ENCODE measurements at regions not wholly inside any gene's neighbourhood (a gene's known extent, or its start where the extent isn't known, plus 50 kb on each side); places are given as distances from the start of the nearest gene placed in this dataset.
"Not testable (repeated sequence)": the region's sequence is repeated elsewhere in the genome, so short reads cannot be mapped to it uniquely, and the experiment has no call there.

DNA sequence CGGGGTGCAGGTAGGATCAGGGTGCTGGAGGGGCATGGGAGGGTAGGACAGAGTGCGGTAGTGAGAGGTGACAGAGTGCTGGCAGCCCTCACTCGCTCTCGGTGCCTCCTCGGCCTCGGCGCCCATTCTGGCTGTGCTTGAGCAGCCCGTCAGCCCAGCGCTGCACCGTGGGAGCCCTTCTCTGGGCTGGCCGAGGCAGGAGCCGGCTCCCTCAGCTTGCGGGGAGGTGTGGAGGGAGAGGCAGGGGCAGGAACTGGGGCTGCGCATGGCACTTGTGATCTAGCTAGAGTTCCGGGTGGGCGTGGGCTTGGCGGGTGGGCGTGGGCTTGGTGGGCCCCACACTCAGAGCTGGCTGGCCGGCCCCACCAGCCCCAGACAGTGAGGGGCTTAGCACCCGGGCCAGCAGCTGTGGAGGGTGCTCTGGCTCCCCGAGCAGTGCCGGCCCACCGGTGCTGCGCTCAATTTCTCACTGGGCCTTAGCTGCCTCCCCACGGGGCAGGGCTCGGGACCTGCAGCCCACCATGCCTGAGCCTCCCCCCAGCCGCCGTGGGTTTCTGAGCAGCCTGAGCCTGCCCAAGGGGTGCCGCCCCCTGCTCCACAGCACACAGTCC lies 112.8 kb upstream of the DUSP22 start:
- FAIRE-seq (no peak), DNase-seq (ENCODE audit: insufficient read length, low spot score) (no peak)

DNA sequence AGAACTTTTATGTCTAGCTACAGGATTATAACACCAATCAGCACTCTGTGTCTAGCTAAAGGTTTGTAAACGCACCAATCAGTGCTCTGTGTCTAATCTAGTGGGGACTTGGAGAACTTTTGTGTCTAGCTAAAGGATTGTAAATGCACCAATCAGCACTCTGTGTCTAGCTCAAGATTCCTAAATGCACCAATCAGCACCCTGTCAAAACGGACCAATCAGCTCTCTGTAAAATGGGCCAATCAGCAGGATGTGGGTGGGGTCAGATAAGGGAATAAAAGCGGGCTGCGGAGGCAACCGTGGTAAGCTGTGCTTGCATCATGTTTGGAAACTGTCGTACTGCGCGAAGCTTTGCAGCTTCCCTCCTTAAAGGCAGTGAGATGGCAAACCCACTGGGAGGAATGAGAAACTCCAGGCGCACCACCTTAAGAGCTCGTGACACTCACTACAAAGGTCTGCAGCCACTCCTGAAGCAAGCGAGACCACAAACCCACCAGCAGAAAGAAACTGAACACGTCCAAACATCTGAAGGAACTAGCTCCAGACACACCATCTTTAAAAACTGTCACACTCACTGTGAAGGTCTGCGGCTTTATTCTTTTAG lies 112.1 kb upstream of the DUSP22 start:
- DNase-seq (ENCODE audit: insufficient read length, low spot score), result not testable (repeated sequence)
- peak; percentile 76 for FAIRE-seq

DNA sequence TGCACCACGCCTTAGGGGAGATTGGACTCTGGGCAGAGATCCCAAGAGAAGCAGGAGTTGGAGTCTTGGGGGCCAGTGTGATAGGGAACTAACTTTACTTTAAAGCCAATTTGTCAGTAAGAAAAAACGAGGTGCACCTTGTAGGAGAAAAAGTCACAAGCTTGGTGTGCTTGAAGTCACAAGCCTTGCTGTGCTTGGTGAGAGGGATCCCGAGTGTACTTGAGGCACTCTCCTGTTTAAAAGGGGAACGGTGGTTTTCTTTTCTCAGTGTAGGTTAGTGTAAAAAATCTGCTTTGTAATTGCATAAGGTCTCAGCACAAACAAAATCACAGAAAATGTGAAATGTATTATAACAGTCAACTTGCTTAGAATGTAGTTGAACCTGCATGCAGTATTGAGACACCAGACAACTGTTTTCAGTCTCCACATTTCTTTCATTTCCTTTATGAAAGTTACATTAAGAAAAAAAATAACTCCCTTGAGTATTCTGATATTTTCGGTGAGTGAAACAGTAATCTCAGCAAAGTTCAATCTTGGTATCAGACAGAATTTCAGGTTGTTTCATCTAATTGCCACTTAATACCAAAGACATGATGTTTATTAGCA lies 111.1 kb upstream of the DUSP22 start:
- DNase-seq (ENCODE audit: insufficient read length, low spot score) (peak; percentile 34), FAIRE-seq (peak; percentile 92)

DNA sequence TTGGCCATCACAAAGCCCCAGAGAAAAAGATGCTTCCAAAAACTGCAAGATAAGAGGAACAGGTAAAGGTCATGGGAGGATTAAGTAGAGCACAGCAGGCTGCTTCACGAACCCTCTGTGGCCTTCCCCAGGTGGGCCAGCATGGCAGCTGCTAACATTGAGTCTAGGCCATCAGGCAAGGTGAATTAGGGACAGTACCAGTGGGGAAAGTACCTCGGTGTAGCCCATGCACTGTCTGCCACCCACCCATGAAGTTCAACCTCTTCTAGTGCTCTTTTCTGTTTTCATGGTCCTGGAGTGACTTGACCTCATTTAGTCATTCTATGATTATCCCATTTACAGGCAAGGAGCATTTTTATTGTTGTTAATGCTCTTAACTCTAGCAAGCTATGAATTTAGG lies 108.6 kb upstream of the DUSP22 start:
- FAIRE-seq (peak; percentile 71), DNase-seq (ENCODE audit: insufficient read length, low spot score) (no peak)

DNA sequence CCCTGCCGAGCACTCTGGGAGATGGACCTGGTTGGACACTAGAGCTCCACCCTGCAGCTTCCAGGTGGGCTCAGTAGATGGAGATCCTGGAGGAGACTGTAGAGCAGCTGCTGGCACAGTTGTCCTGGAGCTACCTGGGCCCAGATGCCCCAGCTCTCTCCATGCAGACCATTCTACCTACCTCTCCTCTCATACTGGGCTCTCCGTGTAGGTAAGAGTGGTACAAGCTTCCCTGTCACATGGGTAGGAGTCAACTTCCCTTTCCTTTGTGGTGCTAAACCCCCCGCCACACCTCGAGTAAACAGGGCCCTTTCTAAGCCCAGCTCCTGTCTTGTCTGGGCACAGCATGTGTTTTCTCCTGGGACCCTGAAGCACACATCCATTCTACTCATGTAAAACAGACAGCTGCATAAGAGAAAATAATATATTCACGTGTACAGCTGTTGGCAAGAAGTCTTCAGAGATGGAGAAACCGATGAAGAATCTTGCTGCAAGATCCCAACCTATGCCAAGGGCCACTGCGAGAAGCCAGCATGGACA lies 108.1 kb upstream of the DUSP22 start:
- FAIRE-seq, result no peak
- no peak for DNase-seq (ENCODE audit: insufficient read length, low spot score)

DNA sequence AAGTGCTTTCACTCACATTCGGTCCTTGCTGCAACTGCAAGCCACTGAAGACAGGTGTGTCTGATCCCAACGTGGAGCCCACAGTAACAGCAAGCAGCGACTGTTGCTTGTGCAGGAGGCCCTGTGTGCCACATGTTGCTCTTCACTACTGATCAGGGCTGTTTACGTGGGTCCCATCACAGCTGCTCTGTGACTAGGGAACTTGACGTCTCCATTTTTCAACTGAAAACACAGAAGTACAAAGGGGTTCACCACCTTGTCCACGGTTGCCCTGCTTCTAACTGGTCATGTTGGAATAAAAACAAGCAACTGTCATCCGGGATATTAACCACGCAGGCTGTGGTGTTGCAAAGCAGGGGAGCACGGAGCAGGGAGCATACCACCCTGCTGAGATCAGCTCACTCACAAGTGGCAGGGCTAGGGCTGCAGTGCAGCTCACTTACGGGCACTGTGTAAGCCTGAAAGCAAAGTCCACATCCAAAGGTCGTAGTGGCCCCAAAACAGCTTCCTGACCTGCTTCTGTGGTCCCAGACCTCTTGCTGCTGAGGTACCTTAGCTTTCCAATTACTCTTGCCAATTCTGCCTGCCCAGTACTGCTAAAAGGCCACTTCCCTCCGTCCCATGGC lies 105.8 kb upstream of the DUSP22 start:
- DNase-seq (ENCODE audit: insufficient read length, low spot score) (no peak), FAIRE-seq (no peak)

DNA sequence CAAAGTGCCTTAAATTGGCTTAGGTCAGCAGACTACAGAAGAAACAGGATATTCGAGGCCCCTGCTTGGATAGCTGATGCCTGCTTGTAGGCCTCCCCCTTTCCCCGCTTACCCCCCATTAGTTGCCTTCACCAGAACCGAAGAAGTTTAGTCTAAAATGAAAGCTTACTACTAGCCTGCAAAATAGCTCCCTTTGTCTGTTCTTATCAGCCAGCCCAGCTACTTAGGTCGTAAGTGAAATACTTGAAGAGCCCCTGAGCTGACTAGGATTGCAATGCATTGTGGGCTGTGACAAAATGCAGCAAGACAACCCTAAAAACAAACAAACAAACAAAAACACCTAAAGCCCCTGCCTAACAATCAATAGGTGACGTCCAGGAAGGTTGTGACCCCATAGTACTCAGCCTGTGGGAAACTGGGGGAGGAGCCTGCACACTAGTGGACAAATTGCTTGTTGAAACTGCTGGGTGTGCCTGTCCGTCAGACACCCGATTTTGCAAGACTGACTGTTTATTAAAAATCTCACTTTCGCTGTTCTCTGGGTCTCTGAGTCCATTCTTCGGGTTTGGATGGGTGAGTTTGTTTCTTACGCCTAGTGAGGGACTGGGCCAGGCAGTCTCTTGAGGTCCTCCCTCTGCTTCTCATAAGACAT lies 105.0 kb upstream of the DUSP22 start:
- DNase-seq (ENCODE audit: insufficient read length, low spot score) (no peak), FAIRE-seq (peak; percentile 65)

DNA sequence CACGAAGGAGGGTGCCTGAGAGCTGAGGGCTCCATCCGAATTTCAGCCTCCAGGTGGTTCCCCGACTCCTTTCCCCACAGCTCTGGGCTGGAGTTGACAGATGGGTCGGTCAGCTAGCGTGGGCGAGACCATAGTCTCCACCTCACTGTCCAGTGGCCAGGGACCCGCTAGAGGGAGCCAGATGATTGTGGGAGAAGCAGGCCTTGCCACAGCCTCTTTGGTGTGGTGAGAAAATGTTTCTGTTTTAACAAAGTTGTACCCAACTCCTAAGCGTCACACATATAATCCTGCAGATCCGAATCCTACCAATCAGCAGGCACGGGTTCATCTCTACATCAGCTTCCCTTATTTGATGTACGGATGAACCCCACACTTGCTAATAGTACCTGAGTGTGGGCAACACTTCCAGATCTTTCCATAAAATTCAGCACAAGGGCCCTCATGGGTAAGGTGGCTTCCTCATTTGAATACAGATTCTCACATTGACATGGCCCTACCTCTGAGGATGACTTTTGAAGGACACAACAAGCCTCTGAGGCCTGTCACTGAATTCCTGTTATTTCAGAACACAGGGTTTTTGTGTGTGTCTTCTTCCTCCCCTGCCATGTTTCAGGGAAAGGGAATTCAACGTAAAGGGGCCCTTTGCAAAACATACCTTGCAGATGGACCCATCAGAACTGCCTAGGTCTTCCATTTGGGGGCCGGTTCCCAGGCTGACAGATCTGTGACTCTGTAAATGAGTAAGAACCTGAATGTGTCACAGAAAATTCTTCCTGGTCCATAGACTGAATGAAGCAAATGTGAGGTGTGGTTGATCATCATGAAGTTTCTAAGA lies 103.2 kb upstream of the DUSP22 start:
- DNase-seq (ENCODE audit: insufficient read length, low spot score) (peak; percentile 46), FAIRE-seq (peak; percentile 89)

DNA sequence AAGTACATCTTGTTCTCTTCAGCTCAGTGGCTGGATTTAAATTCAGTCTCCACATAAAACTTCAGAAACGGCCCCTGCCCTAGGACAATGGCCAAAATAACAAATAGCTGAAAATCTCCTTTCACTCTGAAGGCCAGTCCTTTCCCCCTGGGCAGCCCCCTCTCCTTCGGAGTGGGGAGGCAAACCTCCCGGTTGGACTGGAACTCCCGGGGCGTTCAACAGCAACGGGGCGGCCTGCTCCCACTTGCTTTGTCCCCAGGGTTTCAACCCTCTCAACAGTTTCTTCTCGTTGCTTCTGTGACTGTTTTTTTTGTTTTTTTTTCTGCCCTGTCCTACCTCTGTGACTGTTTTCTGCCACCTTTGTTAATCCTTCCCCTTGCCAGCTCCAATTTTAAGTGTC lies 102.6 kb upstream of the DUSP22 start:
- no peak for FAIRE-seq

DNA sequence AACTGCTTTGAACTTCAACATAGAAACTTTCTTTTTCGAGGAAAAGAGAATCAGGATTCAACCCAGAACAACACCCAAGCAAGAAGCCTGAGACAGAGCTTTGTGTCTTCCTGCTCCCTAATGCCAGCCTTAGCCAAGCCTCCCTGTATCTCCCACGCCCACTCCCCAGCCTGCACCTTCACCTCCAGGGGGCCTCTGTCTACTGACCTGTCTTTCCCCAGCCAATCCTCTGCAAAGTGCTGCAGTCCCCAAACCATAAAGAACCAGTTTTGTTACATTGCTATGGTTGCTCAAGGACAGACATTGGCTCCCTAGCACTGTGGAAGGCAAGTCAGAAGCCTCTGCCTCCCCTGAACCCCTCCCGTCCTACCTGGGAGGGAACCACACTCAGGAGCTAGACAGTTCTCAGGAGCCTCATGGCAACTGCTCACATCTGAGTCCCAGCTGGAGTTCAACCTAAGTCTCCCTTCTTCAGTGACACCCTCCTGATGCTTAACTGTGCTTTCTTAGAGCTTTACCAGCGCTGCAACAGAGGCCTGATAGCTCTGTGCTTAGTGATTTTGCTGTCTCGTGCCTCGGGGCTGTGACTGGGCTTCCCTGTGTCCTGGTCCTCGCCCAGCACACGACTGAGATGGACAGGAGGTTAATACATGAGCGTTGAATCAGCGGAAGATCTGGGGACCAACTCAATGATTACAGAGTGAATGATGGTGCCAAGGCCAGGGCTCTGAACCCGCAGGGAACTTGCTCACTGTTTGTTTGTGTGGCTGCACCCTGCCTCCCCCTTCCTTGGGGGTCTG lies 101.5 kb upstream of the DUSP22 start:
- FAIRE-seq, result peak; percentile 49

More for the DNA sequence above, 102.6 kb upstream of the DUSP22 start:
- DNase-seq (ENCODE audit: insufficient read length, low spot score), result no peak

DNA sequence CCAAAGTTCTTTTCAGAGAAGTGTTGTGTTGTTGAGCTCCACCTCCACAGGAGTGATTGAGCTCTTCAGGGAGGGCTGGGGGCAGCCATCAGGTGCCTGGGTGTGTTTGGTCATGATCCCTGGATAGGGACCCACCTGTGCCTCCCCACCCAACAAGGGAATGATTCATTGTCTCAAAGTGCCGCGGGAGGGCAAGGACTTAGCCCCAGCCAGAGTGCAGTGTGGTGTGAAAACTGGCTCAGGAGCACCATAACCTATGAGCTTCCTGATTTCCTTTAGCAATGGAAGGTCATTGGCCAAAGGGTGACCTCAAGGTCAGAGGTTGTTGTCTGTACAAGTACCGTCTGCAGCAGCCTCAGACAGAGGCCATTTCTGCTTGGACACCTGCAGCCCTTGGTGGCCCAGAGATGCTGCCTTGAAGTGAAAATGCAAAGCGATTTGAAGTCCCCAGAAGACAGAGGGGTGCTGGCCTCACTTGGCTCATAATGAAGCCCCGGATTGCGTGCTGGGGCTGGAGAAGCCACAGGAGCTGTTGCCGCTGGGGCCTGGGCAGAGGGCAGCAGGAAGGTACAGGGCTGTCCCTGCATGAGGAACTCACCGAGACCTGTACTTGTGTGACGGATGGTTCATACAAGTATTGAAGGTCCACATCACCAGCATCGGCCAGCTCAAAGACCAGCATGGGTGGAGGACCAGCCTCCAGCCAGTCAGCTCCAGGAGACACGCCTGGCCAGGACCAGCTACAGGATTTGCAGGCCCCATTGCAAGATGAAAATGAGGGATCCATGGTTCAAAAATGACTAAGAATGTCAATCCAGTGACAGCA lies 100.6 kb upstream of the DUSP22 start:
- FAIRE-seq (no peak), DNase-seq (ENCODE audit: insufficient read length, low spot score) (no peak)

More for the DNA sequence above, 101.5 kb upstream of the DUSP22 start:
- no peak for DNase-seq (ENCODE audit: insufficient read length, low spot score)

DNA sequence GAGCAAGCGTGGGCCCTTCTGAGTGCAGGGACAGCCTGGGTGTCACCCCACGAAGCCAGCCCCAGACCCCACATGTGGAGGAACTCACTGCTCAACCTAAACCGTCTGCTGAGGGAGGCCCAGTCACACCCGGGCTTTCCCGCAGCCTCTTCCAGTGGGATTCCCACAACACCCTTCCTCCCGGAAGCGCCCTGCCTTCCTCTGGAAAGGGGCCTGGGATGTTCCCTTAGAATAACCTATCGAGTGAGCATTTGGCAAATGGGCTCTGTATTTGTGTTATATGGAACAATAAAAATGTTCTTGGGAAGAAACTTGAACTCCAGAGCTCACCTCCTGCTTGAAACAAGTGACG lies 100.0 kb upstream of the DUSP22 start:
- no peak for FAIRE-seq
- DNase-seq (ENCODE audit: insufficient read length, low spot score), result no peak

DNA sequence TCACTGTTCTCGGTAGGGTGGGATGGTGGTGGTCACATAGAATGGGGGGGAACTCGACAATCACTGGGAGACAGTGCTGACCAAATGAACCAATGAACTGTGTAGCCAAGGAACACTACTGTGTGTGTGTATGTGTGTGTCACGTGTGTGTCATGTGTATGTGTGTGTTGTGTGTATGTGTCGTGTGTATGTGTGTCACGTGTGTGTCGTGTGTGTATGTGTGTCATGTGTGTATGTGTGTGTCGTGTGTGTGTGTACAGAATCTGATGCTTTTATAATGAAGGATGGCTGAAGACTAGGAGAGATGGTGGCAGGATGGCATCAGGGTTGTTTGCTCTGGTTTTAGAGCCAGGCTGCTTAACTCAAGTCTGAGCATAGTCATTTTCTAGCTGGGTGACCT lies 99.1 kb upstream of the DUSP22 start:
- DNase-seq (ENCODE audit: insufficient read length, low spot score), result no peak
- no peak for FAIRE-seq

DNA sequence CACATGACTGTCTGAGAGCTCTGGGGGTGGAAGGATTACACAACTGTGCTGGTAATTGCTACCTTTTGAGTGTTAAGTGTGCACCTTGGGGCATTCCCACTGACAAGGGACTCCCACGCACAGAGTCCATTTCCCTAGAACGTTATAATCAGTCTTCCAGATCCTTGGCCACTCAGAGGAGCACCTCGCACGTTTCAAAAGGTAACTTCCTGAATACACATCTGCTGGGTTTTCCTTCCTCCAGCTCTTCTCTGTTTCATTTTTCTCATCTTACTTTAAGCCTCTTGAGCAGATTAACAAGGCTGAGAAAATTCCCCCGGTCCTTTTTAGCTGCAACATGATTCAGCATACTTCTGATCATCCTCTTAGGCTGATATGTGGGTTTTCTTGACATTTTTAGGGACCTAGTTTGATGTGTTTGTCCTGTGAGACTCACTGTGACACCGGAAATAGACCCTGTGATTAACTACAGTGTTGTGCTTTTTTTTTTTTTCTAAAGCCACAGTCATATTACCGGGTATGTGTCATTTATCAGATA lies 98.4 kb upstream of the DUSP22 start:
- FAIRE-seq (peak; percentile 85), DNase-seq (ENCODE audit: insufficient read length, low spot score) (no peak)

DNA sequence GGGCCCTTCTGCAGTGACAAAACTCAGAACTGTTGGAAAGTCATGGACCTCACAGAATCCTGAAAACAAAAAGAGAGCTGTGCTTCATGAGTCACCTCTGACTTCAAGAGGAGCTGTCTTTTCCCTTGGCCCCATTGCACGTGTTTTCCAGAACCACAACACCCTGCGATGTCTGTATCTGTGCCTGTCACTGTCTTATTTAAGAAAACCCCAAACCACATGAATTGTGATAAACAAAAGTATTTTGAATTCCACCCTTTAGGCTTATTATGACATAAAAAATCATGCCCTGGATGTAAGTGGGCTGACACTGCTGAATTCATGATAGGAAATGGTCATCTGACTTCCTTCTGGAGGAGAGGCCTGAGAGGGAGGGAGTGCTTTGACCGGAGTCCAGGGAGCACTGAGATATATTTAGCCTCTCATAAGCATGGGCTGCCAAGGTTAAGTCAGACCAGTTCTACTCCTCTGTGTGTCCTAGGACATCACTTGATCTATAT lies 96.4 kb upstream of the DUSP22 start:
- FAIRE-seq, result peak; percentile 37
- no peak for DNase-seq (ENCODE audit: insufficient read length, low spot score)

DNA sequence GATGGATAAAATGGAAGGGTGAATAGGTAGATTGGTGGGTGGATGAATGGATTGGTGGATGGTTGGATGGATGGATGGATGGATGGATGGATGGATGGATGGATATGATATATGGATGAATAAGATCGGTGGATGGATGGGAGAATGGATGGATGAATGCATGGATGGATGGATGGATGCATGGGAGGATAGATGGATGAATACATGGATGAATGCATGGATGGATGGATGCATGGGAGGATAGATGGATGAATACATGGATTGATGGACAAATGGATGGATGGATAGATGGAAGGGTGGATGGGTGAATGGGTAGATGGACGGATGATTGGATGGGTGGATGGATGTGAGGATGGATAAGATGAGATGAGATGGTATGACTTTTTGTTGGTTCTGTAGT lies 95.7 kb upstream of the DUSP22 start:
- DNase-seq (ENCODE audit: insufficient read length, low spot score), result no peak
- no peak for FAIRE-seq

DNA sequence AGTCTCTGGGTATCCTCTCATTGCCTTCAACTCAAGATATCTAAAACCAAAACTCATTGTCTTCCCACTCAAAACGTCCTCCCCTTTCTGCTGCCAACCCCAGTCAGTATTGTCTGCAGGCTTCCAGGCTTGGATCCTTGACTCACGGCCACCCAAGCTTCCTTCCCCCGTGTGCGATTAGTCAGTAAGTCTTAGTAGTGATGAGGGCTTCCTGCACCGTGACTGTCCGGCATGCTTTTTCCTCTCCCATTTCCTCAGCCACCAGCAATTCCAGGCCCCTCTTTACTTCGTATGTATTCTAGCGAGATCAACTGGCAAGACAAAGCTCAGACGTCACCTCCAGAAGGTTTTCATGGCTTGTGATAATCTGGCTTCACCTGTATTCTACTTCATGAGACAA lies 88.6 kb upstream of the DUSP22 start:
- FAIRE-seq, result no peak

DNA sequence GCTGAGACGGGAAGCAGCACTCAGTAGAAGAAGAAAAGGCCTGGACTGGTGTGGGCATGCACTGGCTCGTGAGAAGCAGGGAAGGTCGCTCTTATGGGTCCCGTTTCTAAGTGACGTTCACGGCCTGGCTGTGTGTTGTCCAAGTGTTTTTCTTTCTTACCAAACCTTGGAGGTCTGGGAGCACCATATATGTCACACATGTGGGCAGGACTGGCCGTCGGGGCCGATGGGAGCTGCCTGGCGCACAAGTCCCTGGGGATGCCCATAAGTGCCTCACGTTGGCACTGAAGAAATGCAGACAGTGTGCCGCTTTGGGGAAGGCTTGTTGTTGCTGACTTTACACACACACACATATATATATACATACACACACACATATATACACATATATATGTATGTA lies 86.0 kb upstream of the DUSP22 start:
- FAIRE-seq, result no peak
- no peak for DNase-seq (ENCODE audit: insufficient read length, low spot score)

More for the DNA sequence above, 88.6 kb upstream of the DUSP22 start:
- no peak for DNase-seq (ENCODE audit: insufficient read length, low spot score)
